PC-9 (cell line): ENCODE measurements at regions not wholly inside any gene's neighbourhood (a gene's known extent, or its start where the extent isn't known, plus 50 kb on each side); places are given as distances from the start of the nearest gene placed in this dataset.

Experiments used
- BruUV-seq: library from RNA; stranded (reverse); fragments of 400-500 nt; replicated peaks from 2 replicates; lab custom pipeline; 2021; lab: Mats Ljungman, UMichigan
- CTCF ChIA-PET: fragments of 300-600 bp; sonication (Branson Sonifier 250); formaldehyde crosslinking; loops from one replicate; lab custom pipeline; 2022; ENCODE audit warnings: antibody characterized with exemption; lab: Charles Lee
- POLR2A ChIA-PET: fragments of 300-600 bp; sonication (Branson Sonifier 250); formaldehyde crosslinking; loops from one replicate; lab custom pipeline; 2022; ENCODE audit warnings: antibody characterized with exemption; ENCODE audit not compliant: unreplicated experiment; lab: Charles Lee
- DNase-seq, 2 experiments: peaks; one replicate each; pipeline versions ENCODE4 v3.0.0 to v3.0.0-alpha.2; 2015 to 2022; ENCODE audit warnings: mixed read lengths in 1 of 2
- H2AFZ ChIP-seq: fragments of 200-600 bp; sonication (generic); 2 replicates; pipeline ENCODE4 v1.8.1; 2017; ENCODE audit warnings: antibody characterized with exemption
- H3F3A ChIP-seq: fragments of 200-600 bp; sonication (generic); 2 replicates; pipeline ENCODE4 v1.8.1; 2017; ENCODE audit warnings: antibody characterized with exemption, mild to moderate bottlenecking, low read depth; ENCODE audit not compliant: insufficient read depth
- H3K27ac ChIP-seq: fragments of 200-600 bp; sonication (generic); 2 replicates; pipeline ENCODE4 v1.6.1; 2016; ENCODE audit warnings: mixed run types
- H3K27me3 ChIP-seq: fragments of 200-600 bp; sonication (generic); 2 replicates; pipeline ENCODE4 v1.6.1; 2016; ENCODE audit warnings: low read depth, mixed run types; ENCODE audit not compliant: insufficient read depth
- H3K36me3 ChIP-seq: fragments of 200-600 bp; sonication (generic); 2 replicates; pipeline ENCODE4 v1.6.1; 2016; ENCODE audit warnings: low read depth, mixed run types
- H3K4me1 ChIP-seq: fragments of 200-600 bp; sonication (generic); replicated peaks from 2 replicates; pipeline ENCODE4 v1.6.1; 2016; ENCODE audit warnings: mixed run types; ENCODE audit not compliant: insufficient read depth
- H3K4me2 ChIP-seq: fragments of 200-600 bp; sonication (generic); 2 replicates; pipeline ENCODE4 v1.6.1; 2017; ENCODE audit warnings: mixed run types
- H3K4me3 ChIP-seq: fragments of 200-600 bp; sonication (generic); 2 replicates; pipeline ENCODE4 v1.6.1; 2016; ENCODE audit warnings: mixed run types
- H3K79me2 ChIP-seq: fragments of 200-600 bp; sonication (generic); 2 replicates; pipeline ENCODE4 v1.6.1; 2017; ENCODE audit warnings: low read depth, mixed run types
- H3K9me2 ChIP-seq: fragments of 200-600 bp; sonication (generic); 2 replicates; pipeline ENCODE4 v1.8.1; 2017; ENCODE audit warnings: mild to moderate bottlenecking; ENCODE audit not compliant: insufficient read depth
- H3K9me3 ChIP-seq: fragments of 200-600 bp; sonication (generic); 2 replicates; pipeline ENCODE4 v1.8.1; 2016; ENCODE audit warnings: low read depth; ENCODE audit not compliant: insufficient read depth
- H4K20me1 ChIP-seq: fragments of 200-600 bp; sonication (generic); 2 replicates; pipeline ENCODE4 v1.8.1; 2017; ENCODE audit not compliant: insufficient read depth
- CTCF ChIP-seq: fragments of 200-600 bp; sonication (generic); conservative IDR thresholded peaks from 2 replicates; pipeline ENCODE4 v1.6.1; 2017; ENCODE audit warnings: mixed run types, antibody characterized with exemption, mild to moderate bottlenecking, moderate library complexity
- EZH2 ChIP-seq: fragments of 200-600 bp; sonication (generic); IDR thresholded peaks from 2 replicates; pipeline ENCODE4 v1.8.0; 2017; ENCODE audit warnings: antibody characterized with exemption, low read depth
- intact Hi-C: fragments of 100-400 bp; cut with micrococcal nuclease; formaldehyde crosslinking; loops from one replicate; pipeline ENCODE4 v1.10.0; 2022; ENCODE audit not compliant: unreplicated experiment

GRCh38 chr13:33367926-33368325, 82.4 kb upstream of the STARD13 start:
- H3F3A ChIP-seq: no peaks in the 10 kb centered on the region
- no peaks in the 10 kb centered on the region for H4K20me1 ChIP-seq
- no peaks in the 10 kb centered on the region for H3K9me2 ChIP-seq
- intact Hi-C loops: no loop called here
- H2AFZ ChIP-seq: no peak overlapping the region
- POLR2A ChIA-PET: interaction anchor here (0.9 kb wide), 1 partner anchor 1821 kb away, joined by 9 read pairs; no protein-coding TSS in a partner anchor
- no peaks in the 10 kb centered on the region for H3K9me3 ChIP-seq
- no TSS peak for BruUV-seq
- H3K27ac ChIP-seq: no peak overlapping the region
- CTCF ChIA-PET: no interaction called here
- no peaks in the 10 kb centered on the region for H3K79me2 ChIP-seq
- H3K4me1 ChIP-seq: no peaks in the 10 kb centered on the region
- H3K27me3 ChIP-seq: no peaks in the 10 kb centered on the region
- TF ChIP-seq CTCF (no peak), EZH2 (no peak)
- H3K4me2 ChIP-seq: no peak overlapping the region
- no peak for DNase-seq
- H3K36me3 ChIP-seq: no peaks in the 10 kb centered on the region
- H3K4me3 ChIP-seq: no peak overlapping the region

- Histone ChIP-seq H3F3A (no peaks in the 10 kb centered on the region), H3K36me3 (no peaks in the 10 kb centered on the region), H4K20me1 (no peaks in the 10 kb centered on the region), H3K4me2 (no peak overlapping the region), H3K9me2 (no peaks in the 10 kb centered on the region), H3K79me2 (no peaks in the 10 kb centered on the region), H3K27ac (no peak overlapping the region), H3K4me1 (no peaks in the 10 kb centered on the region), H2AFZ (no peak overlapping the region), H3K9me3 (no peaks in the 10 kb centered on the region), H3K27me3 (no peaks in the 10 kb centered on the region), H3K4me3 (no peak overlapping the region)
- POLR2A ChIA-PET: interaction anchor here (0.6 kb wide), 1 partner anchor 1543 kb away, joined by 4 read pairs; no protein-coding TSS in a partner anchor
- BruUV-seq: no TSS peak
- CTCF ChIA-PET: no interaction called here
- no peak for TF ChIP-seq EZH2
- TF ChIP-seq CTCF: no peak
- intact Hi-C loops: no loop called here
- DNase-seq: no peak
Observed at GRCh38 chr13:33369073-33369472, 83.5 kb upstream of the STARD13 start.

GRCh38 chr13:33372251-33372919, 86.8 kb upstream of the STARD13 start:
- no TSS peak for BruUV-seq
- no peaks in the 10 kb centered on the region for H3K79me2 ChIP-seq
- no peaks in the 10 kb centered on the region for H3K4me1 ChIP-seq
- no peaks in the 10 kb centered on the region for H3K36me3 ChIP-seq
- no peak for TF ChIP-seq CTCF
- no peak for TF ChIP-seq EZH2
- H2AFZ ChIP-seq: no peak overlapping the region
- no peaks in the 10 kb centered on the region for H4K20me1 ChIP-seq
- H3F3A ChIP-seq: no peaks in the 10 kb centered on the region
- ChIA-PET CTCF (interaction anchor here (0.6 kb wide), 1 partner anchor 12 kb away, joined by 4 read pairs; no protein-coding TSS in a partner anchor), POLR2A (no interaction called here)
- H3K4me2 ChIP-seq: no peak overlapping the region
- intact Hi-C loops: no loop called here
- no peaks in the 10 kb centered on the region for H3K9me2 ChIP-seq
- no peak overlapping the region for H3K4me3 ChIP-seq
- no peak for DNase-seq
- H3K9me3 ChIP-seq: no peaks in the 10 kb centered on the region
- no peak overlapping the region for H3K27ac ChIP-seq
- H3K27me3 ChIP-seq: no peaks in the 10 kb centered on the region
